ENCODE measurements at regions not wholly inside any gene's neighbourhood (a gene's known extent, or its start where the extent isn't known, plus 50 kb on each side); places are given as distances from the start of the nearest gene placed in this dataset.

DNA sequence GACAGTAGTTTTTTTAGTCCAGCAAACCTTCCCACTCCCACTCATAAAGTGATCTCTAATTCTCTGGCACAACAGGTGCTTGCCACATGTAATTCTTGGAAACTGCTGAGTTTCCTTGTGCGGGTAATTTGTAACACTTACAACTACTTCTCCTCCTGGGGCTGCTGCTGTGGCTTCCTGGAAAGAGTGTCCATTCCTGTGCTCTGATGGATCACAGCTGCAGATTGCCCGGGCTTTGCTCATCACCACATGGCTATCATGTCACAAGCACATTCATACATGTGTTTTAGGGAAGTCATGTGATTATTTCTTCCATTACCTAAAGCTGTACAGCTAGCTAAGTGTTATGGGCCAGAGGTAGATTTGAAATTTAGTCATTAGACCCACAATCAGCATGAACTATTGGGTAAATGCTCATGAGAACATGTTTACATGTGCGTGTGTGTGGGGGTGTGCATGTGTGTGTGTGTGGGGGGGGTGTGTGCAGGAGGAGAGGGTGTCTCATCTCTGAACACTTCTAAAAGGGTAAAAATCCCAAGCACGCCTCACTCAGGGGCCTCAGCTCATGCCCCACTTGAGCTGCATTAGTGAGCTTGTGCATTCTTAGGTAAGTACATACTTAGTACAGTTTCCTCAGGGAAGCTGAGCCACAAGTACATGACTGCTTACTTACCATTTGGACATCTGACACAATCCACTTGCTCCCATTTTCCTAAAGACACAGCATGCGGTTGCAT is 118.1 kb upstream of the CCDC112 start:
- WGBS (ENCODE audit: extremely low coverage, insufficient read length, low lambda C conversion rate): no CpG with 5 or more reads among the region's 5 CpGs
- no peak overlapping the region for H4K91ac ChIP-seq (ENCODE audit: insufficient read length, low read depth, low read length)
- no peak overlapping the region for H2BK15ac ChIP-seq (ENCODE audit: low read depth, low read length)
- H4K5ac ChIP-seq (ENCODE audit: insufficient read length, low read depth, low read length): no peak overlapping the region
- TF ChIP-seq, protein P1, sequence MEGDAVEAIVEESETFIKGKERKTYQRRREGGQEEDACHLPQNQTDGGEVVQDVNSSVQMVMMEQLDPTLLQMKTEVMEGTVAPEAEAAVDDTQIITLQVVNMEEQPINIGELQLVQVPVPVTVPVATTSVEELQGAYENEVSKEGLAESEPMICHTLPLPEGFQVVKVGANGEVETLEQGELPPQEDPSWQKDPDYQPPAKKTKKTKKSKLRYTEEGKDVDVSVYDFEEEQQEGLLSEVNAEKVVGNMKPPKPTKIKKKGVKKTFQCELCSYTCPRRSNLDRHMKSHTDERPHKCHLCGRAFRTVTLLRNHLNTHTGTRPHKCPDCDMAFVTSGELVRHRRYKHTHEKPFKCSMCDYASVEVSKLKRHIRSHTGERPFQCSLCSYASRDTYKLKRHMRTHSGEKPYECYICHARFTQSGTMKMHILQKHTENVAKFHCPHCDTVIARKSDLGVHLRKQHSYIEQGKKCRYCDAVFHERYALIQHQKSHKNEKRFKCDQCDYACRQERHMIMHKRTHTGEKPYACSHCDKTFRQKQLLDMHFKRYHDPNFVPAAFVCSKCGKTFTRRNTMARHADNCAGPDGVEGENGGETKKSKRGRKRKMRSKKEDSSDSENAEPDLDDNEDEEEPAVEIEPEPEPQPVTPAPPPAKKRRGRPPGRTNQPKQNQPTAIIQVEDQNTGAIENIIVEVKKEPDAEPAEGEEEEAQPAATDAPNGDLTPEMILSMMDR (conservative IDR thresholded peaks at IDR 0.05): no peak
- H3K4me3 Mint-ChIP-seq: no peak overlapping the region
- no peaks in the 10 kb centered on the region for H3K9me3 ChIP-seq (ENCODE audit: control insufficient read depth, low read depth, low read length)
- no peak overlapping the region for H2AFZ ChIP-seq (ENCODE audit: low read length)
- no peaks in the 10 kb centered on the region for H4K20me1 ChIP-seq (ENCODE audit: control insufficient read depth, insufficient read depth, insufficient read length)
- no peak overlapping the region for H2BK5ac ChIP-seq (ENCODE audit: insufficient read length, low read length)
- no peak for DNase-seq
- no peaks in the 10 kb centered on the region for H3K79me1 ChIP-seq (ENCODE audit: insufficient read depth, low read depth, low read length, poor library complexity, severe bottlenecking)
- no peak overlapping the region for H3K4me2 ChIP-seq (ENCODE audit: insufficient read depth, insufficient read length, low read length)
- no peak overlapping the region for H4K8ac ChIP-seq (replicated peaks; ENCODE audit: insufficient read length, low read depth, low read length)
- H3K14ac ChIP-seq (ENCODE audit: insufficient read depth, low read length): no peak overlapping the region
- H3K27ac ChIP-seq (ENCODE audit: insufficient read length, low read depth, low read length): no peak overlapping the region
- H3K23me2 ChIP-seq (ENCODE audit: insufficient read length, low read depth, low read length, poor library complexity, severe bottlenecking): no peaks in the 10 kb centered on the region
- H3K36me3 Mint-ChIP-seq (ENCODE audit: insufficient read depth in 1 of 3, low read depth in 3 of 3): no peaks in the 10 kb centered on the region
- no peaks in the 10 kb centered on the region; the same call in 1 of the 2 replicates for H3K27me3 Mint-ChIP-seq (ENCODE audit: low read depth)
- H2BK20ac ChIP-seq (ENCODE audit: low read depth, low read length, poor library complexity, severe bottlenecking): no peak overlapping the region
- no peak overlapping the region for H3K18ac ChIP-seq (ENCODE audit: insufficient read length, low read depth, low read length)
- no peaks in the 10 kb centered on the region for H3K27me3 ChIP-seq (ENCODE audit: insufficient read depth, low read length)
- H3K23ac ChIP-seq (ENCODE audit: insufficient read length, low read depth, low read length): no peak overlapping the region
- no peaks in the 10 kb centered on the region for H3K9me3 Mint-ChIP-seq
- H2BK120ac ChIP-seq (ENCODE audit: low read depth, low read length, poor library complexity, severe bottlenecking): no peak overlapping the region
- H3K27ac Mint-ChIP-seq: no peak overlapping the region
- H3K4me1 ChIP-seq (ENCODE audit: insufficient read depth, low read length): no peaks in the 10 kb centered on the region; the same call in 1 of the 2 replicates
- peaks cover 4 to 10% of the 10 kb centered on the region in 2 experiments; a peak in 3 of 4 replicates for H3K4me1 Mint-ChIP-seq
- no peak overlapping the region for H3K9ac ChIP-seq (ENCODE audit: extremely low read depth, insufficient read length, low read length)
- no peak overlapping the region for H3K56ac ChIP-seq (ENCODE audit: insufficient read length, low read depth, low read length)
- no peak overlapping the region for H3K4ac ChIP-seq (ENCODE audit: low read depth, low read length)
- no peak overlapping the region for H2BK12ac ChIP-seq (ENCODE audit: insufficient read length, low read depth, low read length)
- H3T11ph ChIP-seq (ENCODE audit: low read length): no peak overlapping the region
- H2AK5ac ChIP-seq (ENCODE audit: insufficient read length, low read length): no peak overlapping the region
- no peaks in the 10 kb centered on the region for H3K79me2 ChIP-seq (ENCODE audit: insufficient read depth, low read length)
